ENCODE measurements at regions not wholly inside any gene's neighbourhood (a gene's known extent, or its start where the extent isn't known, plus 50 kb on each side); places are given as distances from the start of the nearest gene placed in this dataset.

- TF ChIP-seq CTCF (IDR thresholded peaks at IDR 0.05; ENCODE audit: borderline replicate concordance, extremely low read depth, low read length, poor library complexity, severe bottlenecking) (no peak), EZH2 (IDR thresholded peaks at IDR 0.05; ENCODE audit: borderline replicate concordance, low read depth, low read length, severe bottlenecking) (no peak)
Observed at GRCh38 chr2:22406625-22407024, 978.4 kb upstream of the KLHL29 start.

All from DND-41 (cell line).